Right lobe of liver (tissue), 6 donors: ENCODE measurements at regions not wholly inside any gene's neighbourhood (a gene's known extent, or its start where the extent isn't known, plus 50 kb on each side); places are given as distances from the start of the nearest gene placed in this dataset.
"Not testable (repeated sequence)": the region's sequence is repeated elsewhere in the genome, so short reads cannot be mapped to it uniquely, and the experiment has no call there.

Source experiments
- ATAC-seq, 4 donors: fragments of 200-7000 bp; cut with Tn5 transposase; one replicate each; pipeline ENCODE4 v1.9.1; 2020; ENCODE audit warnings: mild to moderate bottlenecking in 4 of 4, moderate library complexity in 4 of 4
- DNase-seq, 3 donors: peaks; one replicate each; pipeline ENCODE4 v3.0.0-alpha.2; 2020
- H3K27ac ChIP-seq, 3 donors: fragments of 200-600 bp; one replicate each; pipeline ENCODE4 v1.8.0; 2022
- H3K27me3 ChIP-seq, 2 donors: fragments of 200-600 bp; one replicate each; pipeline ENCODE4 v1.8.0; 2022
- H3K36me3 ChIP-seq, 4 donors: fragments of 200-600 bp; sonication (generic) in 1 of 4; one replicate each; pipeline versions ENCODE4 v1.5.1 to v1.8.0; 2017 to 2022; ENCODE audit warnings: control low read depth in 1 of 4
- H3K4me1 ChIP-seq, 4 donors: fragments of 200-600 bp; sonication (generic) in 1 of 4; one replicate each; pipeline versions ENCODE4 v1.5.1 to v1.8.0; 2017 to 2022; ENCODE audit warnings: control low read depth in 1 of 4
- H3K4me3 ChIP-seq, 3 donors: fragments of 200-600 bp; one replicate each; pipeline ENCODE4 v1.8.0; 2022
- H3K9me3 ChIP-seq, 4 donors: fragments of 200-600 bp; sonication (generic) in 1 of 4; one replicate each; pipeline versions ENCODE4 v1.5.1 to v1.8.0; 2017 to 2022; ENCODE audit warnings: control low read depth in 1 of 4
- CTCF ChIP-seq, 4 donors: fragments of 200-600 bp in 3 of 4; fragments of 450-650 bp in 1 of 4; IDR thresholded peaks; one replicate each; pipeline versions ENCODE4 v1.5.1 to v1.8.0; 2016 to 2022; ENCODE audit warnings: antibody characterized with exemption in 4 of 4, mild to moderate bottlenecking in 2 of 4
- POLR2A ChIP-seq: fragments of 450-650 bp; IDR thresholded peaks from one replicate; pipeline ENCODE4 v1.6.1; 2017; ENCODE audit warnings: antibody characterized with exemption, mild to moderate bottlenecking
- whole genome bisulfite sequencing: methylation state at CpG from one replicate; pipeline ENCODE4 v1.1.6; 2018; ENCODE audit warnings: low coverage, low lambda C conversion rate; ENCODE audit not compliant: insufficient coverage; ENCODE audit errors: missing lambda C conversion rate; 5-methylcytosine and 5-hydroxymethylcytosine counted together
- intact Hi-C, 2 donors: fragments of 100-400 bp; cut with DNase I; formaldehyde crosslinking; loops; one replicate each; pipeline versions ENCODE4 v1.11.2 to v1.14.1; 2022
- donor health status: DM: no; HTN: yes; CAD: no.
- donor health status: DM: no; HTN: no; CAD: no.
- donor health status: DM: no; HTN: no; CAD: no.
- donor health status: DM: no; HTN: yes; CAD: no.
- donor health status: DM: no; HTN: yes; CAD: no.

- TF ChIP-seq CTCF (IDR thresholded peaks at IDR 0.05) (no peak), POLR2A (no peak)
- 39% methylated on average over 3 of the region's 7 CpGs for WGBS
- intact Hi-C loops = no loop called here
These were observed 302.0 kb downstream of the AGTPBP1 start for GRCh38 chr9:85439791-85440190.

GRCh38 chr9:85433956-85434355, 307.8 kb downstream of the AGTPBP1 start:
- H3K4me1 ChIP-seq, DNase-seq, intact Hi-C loops, H3K9me3 ChIP-seq, H3K36me3 ChIP-seq, H3K27ac ChIP-seq, H3K27me3 ChIP-seq, ATAC-seq, H3K4me3 ChIP-seq: not testable (repeated sequence)
- WGBS = no CpG with 5 or more reads among the region's 2 CpGs

More at GRCh38 chr9:85439791-85440190, 302.0 kb downstream of the AGTPBP1 start:
- no peaks in the 10 kb centered on the region for H3K9me3 ChIP-seq
- no peak for DNase-seq
- no peak overlapping the region for H3K27ac ChIP-seq
- H3K4me3 ChIP-seq = no peak overlapping the region
- no peaks in the 10 kb centered on the region for H3K27me3 ChIP-seq
- H3K36me3 ChIP-seq = no peaks in the 10 kb centered on the region
- no peaks in the 10 kb centered on the region for H3K4me1 ChIP-seq
- no peak for ATAC-seq

- H3K4me1 ChIP-seq, H3K9me3 ChIP-seq, intact Hi-C loops, H3K4me3 ChIP-seq, H3K27ac ChIP-seq, DNase-seq, H3K36me3 ChIP-seq, H3K27me3 ChIP-seq: not testable (repeated sequence)
- 50% methylated on average over 2 of the region's 3 CpGs for WGBS
- ATAC-seq = peak in 1 of 4 donors; percentile 43
These were observed 308.2 kb downstream of the AGTPBP1 start for GRCh38 chr9:85433551-85433950.

DNA sequence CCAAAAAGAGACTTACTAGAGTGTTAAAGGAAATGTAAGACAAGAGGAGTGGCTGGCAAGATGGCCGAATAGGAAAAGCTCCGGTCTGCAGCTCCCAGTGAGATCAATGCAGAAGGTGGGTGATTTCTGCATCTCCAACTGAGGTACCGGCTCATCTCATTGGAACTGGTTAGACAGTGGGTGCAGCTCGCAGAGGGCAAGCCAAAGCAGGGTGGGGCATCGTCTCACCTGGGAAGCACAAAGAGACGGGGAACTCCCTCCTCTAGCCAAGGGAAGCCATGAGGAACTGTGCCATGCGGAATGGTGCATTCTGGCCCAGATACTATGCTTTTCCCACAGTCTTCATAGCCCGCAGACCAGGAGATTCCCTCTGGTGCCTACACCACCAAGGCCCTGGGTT, 308.7 kb downstream of the AGTPBP1 start:
- Histone ChIP-seq H3K4me3 (no peak overlapping the region), H3K36me3 (no peaks in the 10 kb centered on the region), H3K27me3 (no peaks in the 10 kb centered on the region), H3K9me3 (no peaks in the 10 kb centered on the region), H3K27ac (no peak overlapping the region), H3K4me1 (no peaks in the 10 kb centered on the region)
- ATAC-seq (no peak), DNase-seq (no peak)
- 92% methylated on average over 2 of the region's 8 CpGs for WGBS
- TF ChIP-seq CTCF (IDR thresholded peaks at IDR 0.05) = no peak
- no peak for TF ChIP-seq POLR2A
- intact Hi-C loops = no loop called here

DNA sequence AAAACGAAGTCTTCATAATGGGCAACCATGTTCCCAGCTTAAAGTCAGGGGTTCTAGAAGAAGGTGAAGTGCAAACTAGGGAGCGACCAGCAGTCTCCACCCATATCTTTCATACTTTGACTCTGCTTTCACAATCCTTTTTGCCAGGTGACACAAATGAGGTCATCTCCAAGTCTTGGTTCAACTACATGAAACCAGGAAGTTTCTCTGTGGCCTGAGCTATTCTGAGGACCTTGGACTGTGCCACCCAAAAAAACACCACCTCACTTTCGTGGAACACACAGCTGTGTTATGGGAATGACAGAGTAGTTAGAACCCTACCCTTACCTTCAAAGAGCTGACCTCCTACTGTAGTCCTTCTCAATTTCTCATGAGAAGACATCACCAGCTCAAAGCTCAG, 309.2 kb downstream of the AGTPBP1 start:
- Histone ChIP-seq H3K9me3 (no peaks in the 10 kb centered on the region), H3K36me3 (no peaks in the 10 kb centered on the region), H3K27me3 (no peaks in the 10 kb centered on the region), H3K27ac (no peak overlapping the region), H3K4me3 (no peak overlapping the region), H3K4me1 (no peaks in the 10 kb centered on the region)
- intact Hi-C loops = no loop called here
- no peak for TF ChIP-seq CTCF (IDR thresholded peaks at IDR 0.05)
- no peak for TF ChIP-seq POLR2A
- DNase-seq (no peak), ATAC-seq (peak in 2 of 4 donors; percentile 57 to 84)
- WGBS = 32% methylated on average over 3 of the region's 3 CpGs
